Neuron (in vitro differentiated cells): ENCODE measurements at regions not wholly inside any gene's neighbourhood (a gene's known extent, or its start where the extent isn't known, plus 50 kb on each side); places are given as distances from the start of the nearest gene placed in this dataset.

Source experiments
- H2AFZ ChIP-seq: one replicate; pipeline ENCODE4 v1.6.1; 2013; ENCODE audit warnings: low read depth, mild to moderate bottlenecking, inconsistent platforms, low read length, moderate library complexity
- H3K27me3 ChIP-seq: one replicate; pipeline ENCODE4 v1.6.1; 2013; ENCODE audit warnings: low read length; ENCODE audit not compliant: insufficient read depth
- H3K36me3 ChIP-seq: one replicate; pipeline ENCODE4 v1.6.1; 2013; ENCODE audit warnings: low read length; ENCODE audit not compliant: insufficient read depth
- H3K4me1 ChIP-seq: one replicate; pipeline ENCODE4 v1.6.1; 2013; ENCODE audit warnings: low read length; ENCODE audit not compliant: insufficient read depth
- H3K4me3 ChIP-seq: 2 replicates; pipeline ENCODE4 v1.5.1; 2013; ENCODE audit warnings: mild to moderate bottlenecking, low read length, moderate library complexity
- H3K9me3 ChIP-seq: one replicate; pipeline ENCODE4 v1.6.1; 2013; ENCODE audit warnings: low read length

DNA sequence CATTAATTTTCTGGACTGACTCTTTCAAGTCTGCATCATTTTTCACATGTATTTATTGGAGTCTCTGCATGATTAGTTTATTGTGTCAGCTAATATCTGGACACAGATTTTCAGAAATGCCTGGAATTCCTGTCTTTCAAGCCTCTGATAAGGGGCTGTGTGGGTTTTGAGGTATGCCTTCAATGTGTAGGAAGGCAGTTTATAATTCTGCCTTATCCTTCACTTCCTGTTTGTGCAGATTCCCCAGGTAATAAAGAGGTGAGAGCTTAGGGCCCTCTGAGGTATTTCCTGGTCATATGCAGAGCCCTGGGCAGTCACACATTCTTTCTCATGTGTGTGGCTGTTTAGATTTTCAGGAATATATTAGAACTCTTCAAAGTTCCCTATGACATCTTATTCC is 79.4 kb upstream of the PRKCQ start:
- Histone ChIP-seq H3K4me1 (no peaks in the 10 kb centered on the region), H3K9me3 (no peaks in the 10 kb centered on the region), H3K36me3 (no peaks in the 10 kb centered on the region), H2AFZ (no peak overlapping the region), H3K4me3 (no peak overlapping the region), H3K27me3 (no peaks in the 10 kb centered on the region)

DNA sequence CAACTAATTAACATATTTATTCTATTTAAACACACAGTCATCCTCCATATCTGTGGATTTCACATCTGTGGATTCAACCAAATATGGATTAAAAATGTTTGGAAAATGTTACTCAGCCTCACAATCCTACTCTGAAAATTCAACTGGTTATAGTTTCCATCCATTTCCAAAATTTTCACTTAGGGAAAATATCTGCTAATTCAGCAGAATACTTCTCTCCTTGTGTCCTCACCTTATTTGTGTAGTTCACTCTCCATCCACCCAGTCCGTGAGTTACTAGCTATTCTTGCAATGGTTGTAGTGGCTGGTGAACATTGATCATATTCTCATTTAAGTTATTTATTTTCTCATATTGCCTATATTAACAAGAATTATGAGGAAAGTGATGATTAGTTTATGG is 77.6 kb upstream of the PRKCQ start:
- Histone ChIP-seq H3K4me3 (no peak overlapping the region), H3K9me3 (no peaks in the 10 kb centered on the region), H3K27me3 (no peaks in the 10 kb centered on the region), H3K4me1 (no peaks in the 10 kb centered on the region), H3K36me3 (no peaks in the 10 kb centered on the region), H2AFZ (no peak overlapping the region)

DNA sequence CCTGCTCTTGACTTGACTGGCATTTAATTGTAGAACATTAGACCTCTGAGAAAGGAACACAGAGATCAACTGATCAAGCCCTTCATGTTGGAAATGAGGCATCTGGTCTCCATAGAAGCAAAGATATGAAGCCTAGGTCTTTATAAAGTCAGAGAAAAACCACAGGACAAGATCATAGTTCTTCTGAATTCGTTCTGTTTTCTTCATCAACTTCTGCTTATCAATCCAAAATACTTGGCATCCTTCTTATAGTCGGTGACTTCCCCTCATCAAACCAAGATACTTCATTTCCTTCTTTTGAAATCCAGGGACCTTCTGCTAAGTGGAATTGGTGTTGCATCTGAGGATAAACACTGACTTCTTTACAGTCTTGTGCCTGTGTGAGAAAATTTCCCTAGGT is 77.1 kb upstream of the PRKCQ start:
- H3K27me3 ChIP-seq = no peaks in the 10 kb centered on the region
- no peaks in the 10 kb centered on the region for H3K4me1 ChIP-seq
- no peak overlapping the region for H3K4me3 ChIP-seq

DNA sequence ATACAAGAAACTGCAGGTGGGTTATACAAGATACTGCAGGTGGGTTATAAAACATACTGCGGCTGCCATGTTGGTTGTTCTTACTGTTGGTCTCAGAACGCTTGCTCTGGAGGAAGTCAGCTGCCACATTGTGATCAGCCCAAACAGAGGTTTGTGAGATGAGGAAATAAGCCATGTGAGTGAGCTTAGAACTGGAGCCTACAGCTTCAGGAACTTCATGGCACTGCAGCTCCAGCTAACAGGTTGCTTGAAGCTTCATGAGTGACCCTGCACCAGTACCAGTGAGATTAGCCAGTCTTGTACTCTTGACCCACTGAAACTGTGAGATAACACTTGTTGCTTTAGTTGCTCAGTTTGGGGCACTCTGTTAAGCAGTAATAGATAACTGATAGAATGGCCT is 74.5 kb upstream of the PRKCQ start:
- H3K27me3 ChIP-seq = no peaks in the 10 kb centered on the region
- H3K4me3 ChIP-seq = no peak overlapping the region
- no peak overlapping the region for H2AFZ ChIP-seq
- no peaks in the 10 kb centered on the region for H3K36me3 ChIP-seq
- H3K9me3 ChIP-seq = no peaks in the 10 kb centered on the region
- no peaks in the 10 kb centered on the region for H3K4me1 ChIP-seq

More for the DNA sequence above, 77.1 kb upstream of the PRKCQ start:
- H2AFZ ChIP-seq = no peak overlapping the region
- no peaks in the 10 kb centered on the region for H3K36me3 ChIP-seq
- H3K9me3 ChIP-seq = no peaks in the 10 kb centered on the region

DNA sequence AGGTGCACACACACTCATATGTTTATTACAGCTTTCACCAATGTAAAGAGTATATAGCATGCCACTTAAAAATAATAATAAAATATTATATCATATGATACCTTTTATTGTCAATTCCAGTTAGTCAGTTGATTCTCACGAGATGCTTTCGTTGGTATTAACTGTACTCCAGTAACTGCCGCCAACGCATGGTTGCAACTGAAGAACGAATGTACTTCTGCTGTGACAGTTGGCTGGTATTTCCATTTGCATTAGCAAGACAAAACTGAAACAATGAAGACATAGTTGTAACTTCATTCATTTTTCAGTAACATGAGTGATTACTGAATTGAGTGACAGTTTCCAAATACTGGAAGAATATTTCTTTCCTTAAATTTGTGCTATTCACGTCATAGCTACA is 70.5 kb upstream of the PRKCQ start:
- no peaks in the 10 kb centered on the region for H3K36me3 ChIP-seq
- H2AFZ ChIP-seq = no peak overlapping the region
- no peaks in the 10 kb centered on the region for H3K4me1 ChIP-seq
- no peaks in the 10 kb centered on the region for H3K9me3 ChIP-seq
- no peak overlapping the region for H3K4me3 ChIP-seq
- no peaks in the 10 kb centered on the region for H3K27me3 ChIP-seq

DNA sequence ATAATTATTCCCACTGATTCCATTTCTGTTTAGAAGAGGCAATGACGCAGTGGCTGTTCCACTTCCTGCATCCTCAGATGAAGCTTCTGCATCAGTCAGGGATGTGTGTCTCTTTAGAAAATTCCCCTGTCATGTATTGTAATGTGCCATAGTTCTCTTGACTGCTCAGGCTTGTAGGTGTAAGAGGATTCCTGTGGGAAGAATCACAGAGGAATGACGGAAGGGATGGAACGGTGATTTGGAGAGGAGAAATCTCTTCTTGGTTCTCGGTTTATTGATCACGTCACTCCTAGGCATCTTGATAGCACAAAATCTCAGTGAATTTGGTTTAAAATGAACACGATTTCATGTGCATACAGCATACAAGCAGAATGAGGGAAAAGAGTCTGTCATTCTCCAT is 69.8 kb upstream of the PRKCQ start:
- H3K4me1 ChIP-seq = no peaks in the 10 kb centered on the region
- H2AFZ ChIP-seq = no peak overlapping the region
- H3K27me3 ChIP-seq = no peaks in the 10 kb centered on the region
- H3K36me3 ChIP-seq = no peaks in the 10 kb centered on the region
- H3K9me3 ChIP-seq = no peaks in the 10 kb centered on the region
- no peak overlapping the region for H3K4me3 ChIP-seq

DNA sequence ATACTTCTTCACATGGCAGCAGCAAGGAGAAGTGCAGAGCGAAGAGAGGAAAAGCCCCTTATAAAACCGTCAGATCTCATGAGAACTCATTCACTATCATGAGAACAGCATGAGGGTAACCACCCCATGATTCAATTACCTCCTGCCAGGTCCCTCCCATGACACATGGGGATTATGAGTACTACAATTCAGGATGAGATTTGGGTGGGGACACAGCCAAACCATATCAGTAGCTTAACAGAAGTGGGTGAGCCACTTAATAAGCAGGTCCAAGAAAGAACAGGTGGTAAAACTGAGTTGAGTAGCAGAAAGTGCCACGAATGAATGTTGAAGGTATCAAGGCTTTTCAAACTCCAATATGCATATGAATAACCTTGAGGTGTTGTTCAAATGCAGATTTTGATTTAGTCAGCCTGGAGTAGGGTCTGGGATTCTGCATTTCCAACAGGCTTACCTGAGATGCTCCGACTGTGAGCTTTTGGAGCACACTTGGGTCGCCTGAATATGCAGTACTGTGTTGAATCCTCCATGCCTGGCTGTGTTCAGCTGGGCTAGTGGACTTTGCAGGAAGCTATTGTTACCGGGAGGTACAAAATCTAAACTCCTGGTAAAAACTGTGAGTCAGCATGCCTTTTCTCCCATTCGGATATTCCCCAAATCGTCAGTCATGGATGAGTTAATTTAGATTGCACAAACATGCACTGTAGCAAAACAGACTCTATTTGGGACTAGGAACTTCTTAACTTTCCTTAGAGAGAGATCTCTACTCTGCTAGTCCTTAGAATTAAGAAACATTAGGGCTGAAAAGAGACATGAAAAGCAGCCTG is 69.0 kb upstream of the PRKCQ start:
- no peaks in the 10 kb centered on the region for H3K36me3 ChIP-seq
- H3K4me1 ChIP-seq = no peaks in the 10 kb centered on the region
- no peak overlapping the region for H3K4me3 ChIP-seq
- H3K9me3 ChIP-seq = no peaks in the 10 kb centered on the region
- no peaks in the 10 kb centered on the region for H3K27me3 ChIP-seq
- H2AFZ ChIP-seq = no peak overlapping the region

DNA sequence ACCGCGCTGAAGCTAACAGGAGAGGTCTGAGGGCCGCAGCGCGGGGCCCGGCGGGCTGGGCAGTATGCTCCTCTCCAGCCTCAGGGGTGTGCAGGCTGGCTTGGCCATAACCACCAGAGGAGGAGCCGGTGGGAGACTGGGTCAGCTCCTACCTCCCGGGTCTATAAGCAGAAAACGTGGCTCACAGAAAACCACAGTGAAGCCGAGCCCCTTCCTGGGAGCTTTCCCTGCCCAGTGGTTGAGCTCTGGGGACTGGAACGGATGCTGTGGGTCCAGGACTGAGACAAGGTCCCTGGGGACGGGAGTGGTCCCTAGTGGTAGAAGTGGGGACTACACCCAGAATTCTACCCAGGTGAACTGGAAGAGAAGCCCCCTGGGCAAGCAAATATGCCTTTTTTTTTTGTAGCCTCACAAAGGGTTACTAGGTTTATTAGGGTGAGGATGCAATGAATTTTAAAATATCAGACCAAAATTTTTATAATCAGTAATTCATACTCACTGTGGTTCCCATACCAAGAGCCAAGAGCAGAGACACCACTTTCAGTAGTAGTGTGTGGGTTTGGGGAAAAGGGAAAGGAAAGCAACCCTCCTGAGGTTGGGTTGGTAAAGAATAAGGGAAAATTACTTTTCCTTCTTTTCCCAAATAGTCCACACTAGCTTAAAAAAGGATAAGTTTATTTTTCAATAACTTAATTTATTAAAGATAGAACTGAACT is 67.9 kb upstream of the PRKCQ start:
- H2AFZ ChIP-seq = no peak overlapping the region
- no peaks in the 10 kb centered on the region for H3K9me3 ChIP-seq
- no peaks in the 10 kb centered on the region for H3K4me1 ChIP-seq
- H3K36me3 ChIP-seq = no peaks in the 10 kb centered on the region
- H3K27me3 ChIP-seq = no peaks in the 10 kb centered on the region
- no peak overlapping the region for H3K4me3 ChIP-seq

DNA sequence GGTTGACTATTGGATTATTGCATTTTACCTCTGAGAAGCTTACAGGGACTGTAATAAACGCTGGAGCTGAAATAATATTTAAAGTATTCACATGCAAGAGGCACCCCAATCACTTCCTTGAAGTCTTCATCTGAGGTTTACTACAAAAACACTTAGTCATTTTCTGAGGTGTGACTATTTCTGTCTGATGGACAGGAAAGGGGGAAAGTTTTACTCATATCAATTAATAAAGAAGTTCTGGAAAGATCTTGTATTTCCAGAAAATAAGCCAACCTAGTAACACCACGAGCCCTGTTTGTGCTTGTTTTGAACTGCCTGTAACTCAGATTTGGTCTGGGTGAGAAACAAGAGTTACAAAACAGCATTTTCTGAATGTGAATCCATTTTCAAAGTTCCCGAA is 63.9 kb upstream of the PRKCQ start:
- Histone ChIP-seq H3K4me3 (no peak overlapping the region), H3K9me3 (no peaks in the 10 kb centered on the region), H3K4me1 (no peaks in the 10 kb centered on the region), H3K27me3 (no peaks in the 10 kb centered on the region), H3K36me3 (no peaks in the 10 kb centered on the region), H2AFZ (no peak overlapping the region)

DNA sequence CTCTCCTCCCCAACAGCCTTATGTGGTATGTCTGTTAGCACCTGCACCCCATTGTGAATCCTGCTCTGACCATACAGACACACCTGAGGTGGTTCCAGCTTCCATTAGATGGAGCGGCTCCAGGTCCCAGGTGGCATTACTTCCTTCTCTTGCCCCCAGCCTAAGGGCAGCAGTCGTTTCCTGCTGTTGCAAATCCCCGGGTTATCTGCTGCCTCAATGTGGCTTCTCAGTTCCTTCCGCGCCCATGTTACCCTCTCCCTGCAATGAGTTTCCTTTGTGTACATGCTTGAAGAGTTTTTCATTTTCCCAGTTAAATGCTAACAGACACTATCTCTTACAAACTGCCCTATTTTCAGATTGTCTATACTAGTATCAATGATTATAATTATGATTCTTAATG is 62.8 kb upstream of the PRKCQ start:
- no peaks in the 10 kb centered on the region for H3K9me3 ChIP-seq
- H3K4me3 ChIP-seq = no peak overlapping the region
- no peaks in the 10 kb centered on the region for H3K36me3 ChIP-seq
- no peaks in the 10 kb centered on the region for H3K27me3 ChIP-seq
- H2AFZ ChIP-seq = no peak overlapping the region
- H3K4me1 ChIP-seq = no peaks in the 10 kb centered on the region

DNA sequence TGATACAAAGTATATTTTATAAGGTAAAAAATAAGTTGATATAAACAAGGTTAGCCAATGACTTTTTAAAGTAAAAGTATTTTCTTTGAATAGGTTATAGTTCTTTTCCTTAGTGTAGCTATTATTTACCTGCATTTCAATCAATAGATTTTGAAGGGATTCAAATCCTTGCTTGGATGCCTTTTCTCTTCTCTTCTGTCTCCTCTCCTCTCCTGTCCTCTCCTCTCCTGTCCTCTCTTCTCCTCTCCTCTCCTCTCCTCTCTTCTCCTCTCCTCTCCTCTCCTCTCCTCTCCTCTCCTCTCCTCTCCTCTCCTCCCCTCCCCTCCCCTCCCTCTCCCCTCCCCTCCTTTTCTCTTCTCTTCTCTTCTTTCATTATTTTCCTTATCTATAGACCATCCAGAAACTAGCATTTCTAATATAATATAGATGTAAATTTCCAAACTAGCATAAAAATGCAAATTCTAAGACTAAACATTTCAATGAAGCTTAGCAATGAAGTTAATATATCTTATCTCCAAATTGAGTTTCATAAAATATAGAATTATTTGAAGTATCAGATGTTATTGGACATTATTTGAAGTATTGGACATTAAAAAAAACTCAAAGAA is 60.5 kb upstream of the PRKCQ start:
- Histone ChIP-seq H2AFZ (no peak overlapping the region), H3K9me3 (no peaks in the 10 kb centered on the region), H3K27me3 (no peaks in the 10 kb centered on the region), H3K4me1 (no peaks in the 10 kb centered on the region), H3K4me3 (no peak overlapping the region), H3K36me3 (no peaks in the 10 kb centered on the region)

DNA sequence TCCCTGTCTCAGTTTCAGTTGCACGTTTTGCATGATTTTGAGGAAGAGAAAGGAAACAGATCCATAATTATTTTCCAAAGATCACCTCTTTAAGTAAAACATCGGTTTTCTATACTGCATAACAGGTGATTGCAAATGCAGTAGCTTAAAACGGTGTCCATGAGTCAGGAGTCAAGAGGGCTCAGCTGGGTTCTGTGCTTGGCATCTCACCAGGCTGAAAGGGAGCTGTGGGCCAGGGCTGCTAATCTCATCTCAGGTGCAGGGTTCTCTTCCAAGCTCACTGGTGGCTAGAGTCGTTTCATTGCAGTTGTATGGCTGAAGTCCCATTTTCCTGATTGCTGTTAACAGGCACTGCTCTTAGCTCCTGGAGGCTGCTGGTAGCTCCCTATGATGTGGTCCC is 57.0 kb upstream of the PRKCQ start:
- Histone ChIP-seq H3K4me3 (no peak overlapping the region), H3K27me3 (no peaks in the 10 kb centered on the region), H3K36me3 (no peaks in the 10 kb centered on the region), H3K9me3 (no peaks in the 10 kb centered on the region), H2AFZ (no peak overlapping the region), H3K4me1 (no peaks in the 10 kb centered on the region)

DNA sequence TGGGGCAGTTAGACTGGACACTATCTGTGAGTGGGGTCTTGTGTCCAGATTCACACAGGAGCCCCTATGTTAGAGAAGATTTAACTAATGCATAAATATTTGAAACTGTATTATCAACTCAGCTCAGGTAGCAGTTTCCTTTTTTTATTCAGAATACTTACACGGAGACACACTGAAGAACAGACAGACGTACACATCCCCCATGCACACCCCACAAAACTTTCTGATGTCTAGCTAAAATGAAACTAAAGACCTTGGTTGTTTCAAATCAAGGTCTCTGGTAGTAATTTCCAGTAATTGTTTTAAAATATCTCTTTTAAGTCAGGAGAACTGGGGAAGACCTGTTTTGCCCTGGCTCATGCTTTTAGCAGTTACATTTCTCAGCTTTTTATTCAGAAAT is 55.7 kb upstream of the PRKCQ start:
- H3K36me3 ChIP-seq = no peaks in the 10 kb centered on the region
- H3K9me3 ChIP-seq = no peaks in the 10 kb centered on the region
- no peak overlapping the region for H3K4me3 ChIP-seq
- no peaks in the 10 kb centered on the region for H3K4me1 ChIP-seq
- no peaks in the 10 kb centered on the region for H3K27me3 ChIP-seq
- no peak overlapping the region for H2AFZ ChIP-seq
